Small intestine (tissue), 7 donors: ENCODE measurements at regions not wholly inside any gene's neighbourhood (a gene's known extent, or its start where the extent isn't known, plus 50 kb on each side); places are given as distances from the start of the nearest gene placed in this dataset.
A peak's percentile ranks its signal among the peaks of the same experiment; 100 is the strongest.
"Not testable (repeated sequence)": the region's sequence is repeated elsewhere in the genome, so short reads cannot be mapped to it uniquely, and the experiment has no call there.

Source experiments
- DNase-seq, 2 donors: peaks; one replicate each; pipeline versions ENCODE4 v3.0.0 to v3.0.0-alpha.2; 2013
- FAIRE-seq: peaks from 2 replicates; lab custom pipeline; 2012; peaks lifted over from hg19 to GRCh38; lab: Jason Lieb, UNC
- H3K27ac ChIP-seq, 3 donors: one replicate each; pipeline ENCODE4 v1.5.1; 2013; ENCODE audit warnings: low read length in 2 of 3, mild to moderate bottlenecking in 2 of 3, control low read depth in 1 of 3, inconsistent platforms in 1 of 3, low read depth in 1 of 3, moderate library complexity in 1 of 3
- H3K27me3 ChIP-seq, 3 donors: one replicate each; pipeline ENCODE4 v1.6.1; 2013; ENCODE audit warnings: low read length in 3 of 3, inconsistent platforms in 1 of 3; ENCODE audit not compliant: control insufficient read depth in 3 of 3, insufficient read depth in 3 of 3
- H3K36me3 ChIP-seq, 3 donors: one replicate each; pipeline ENCODE4 v1.6.1; 2013; ENCODE audit warnings: low read length in 3 of 3, inconsistent platforms in 1 of 3, low read depth in 1 of 3, mild to moderate bottlenecking in 1 of 3, moderate library complexity in 1 of 3; ENCODE audit not compliant: control insufficient read depth in 3 of 3, insufficient read depth in 2 of 3
- H3K4me1 ChIP-seq, 3 donors: one replicate each; pipeline ENCODE4 v1.6.1; 2013; ENCODE audit warnings: low read length in 2 of 3, inconsistent platforms in 1 of 3, low read depth in 1 of 3, mild to moderate bottlenecking in 1 of 3, moderate library complexity in 1 of 3; ENCODE audit not compliant: control insufficient read depth in 3 of 3, insufficient read depth in 2 of 3
- H3K4me3 ChIP-seq, 3 donors: one replicate each; pipeline ENCODE4 v1.5.1; 2013; ENCODE audit warnings: low read length in 3 of 3, control low read depth in 1 of 3, inconsistent platforms in 1 of 3, low read depth in 1 of 3, mild to moderate bottlenecking in 1 of 3, moderate library complexity in 1 of 3
- H3K9me3 ChIP-seq, 2 donors: one replicate each; pipeline ENCODE4 v1.6.1; 2013; ENCODE audit warnings: low read depth in 1 of 2, low read length in 1 of 2; ENCODE audit not compliant: control insufficient read depth in 2 of 2, insufficient read depth in 1 of 2
- WGBS, 3 donors: extraction: QIAGEN DNeasy Blood & Tissue Kit; methylation state at CpG; one replicate each; pipeline ENCODE4 v1.1.7; 2013; 5-methylcytosine and 5-hydroxymethylcytosine counted together
- donor health status: healthy with polysubstance abuse.
- donor health status: control.
- donor health status: control.
- donor health status: Bipolar disorder and iron deficiency.
- donor health status: healthy.

DNA sequence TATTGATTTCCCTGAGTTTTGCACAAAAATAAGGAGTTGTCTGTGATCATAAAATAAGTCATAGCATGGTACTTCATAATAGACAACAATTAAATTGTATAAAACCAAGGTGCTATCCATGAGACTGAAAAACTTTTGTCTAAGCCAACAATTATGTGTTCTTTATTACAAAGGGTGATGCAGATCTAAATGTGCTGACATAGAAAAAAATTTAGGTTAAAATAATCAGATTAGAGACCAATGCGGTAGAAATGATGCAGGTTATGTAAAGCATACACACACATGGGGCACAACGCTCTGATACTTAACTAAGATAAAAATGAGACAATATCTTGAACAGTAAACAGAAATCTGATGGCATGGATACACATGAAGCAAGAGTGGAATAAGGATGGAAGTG lies 113.3 kb downstream of the PWWP3B start:
- Histone ChIP-seq H3K27me3 (no peaks in the 10 kb centered on the region), H3K4me1 (no peaks in the 10 kb centered on the region), H3K4me3 (no peak overlapping the region), H3K36me3 (no peaks in the 10 kb centered on the region), H3K27ac (no peak overlapping the region), H3K9me3 (no peaks in the 10 kb centered on the region)
- no peak for FAIRE-seq
- 62 to 86% (median 71%) methylated on average over 2 of the region's 2 CpGs for WGBS, 3 donors
- DNase-seq: no peak

DNA sequence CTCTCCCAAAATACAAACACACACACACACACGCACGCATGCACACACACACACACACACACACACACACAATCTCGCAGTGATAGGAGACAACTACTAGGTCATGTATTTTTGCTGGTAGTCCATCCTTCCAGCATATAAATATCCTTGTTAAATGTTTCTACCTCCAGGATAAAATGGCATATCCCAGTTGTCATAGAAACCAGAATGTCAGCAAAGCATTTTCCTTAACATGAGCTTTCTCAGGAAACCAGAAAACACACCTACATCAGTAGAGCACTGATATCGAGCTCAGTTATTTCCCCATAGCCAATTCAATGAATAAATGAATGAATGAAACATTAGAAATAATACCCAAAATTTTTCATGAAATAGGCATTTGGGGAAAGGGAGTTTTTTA lies 115.7 kb downstream of the PWWP3B start:
- H3K9me3 ChIP-seq: no peaks in the 10 kb centered on the region
- no peak overlapping the region for H3K27ac ChIP-seq
- 71 to 84% (median 72%) methylated on average over 4 of the region's 4 CpGs for WGBS, 3 donors
- H3K4me1 ChIP-seq: no peaks in the 10 kb centered on the region
- FAIRE-seq (no peak), DNase-seq (no peak)
- no peaks in the 10 kb centered on the region for H3K27me3 ChIP-seq
- H3K36me3 ChIP-seq: no peaks in the 10 kb centered on the region
- H3K4me3 ChIP-seq: no peak overlapping the region

DNA sequence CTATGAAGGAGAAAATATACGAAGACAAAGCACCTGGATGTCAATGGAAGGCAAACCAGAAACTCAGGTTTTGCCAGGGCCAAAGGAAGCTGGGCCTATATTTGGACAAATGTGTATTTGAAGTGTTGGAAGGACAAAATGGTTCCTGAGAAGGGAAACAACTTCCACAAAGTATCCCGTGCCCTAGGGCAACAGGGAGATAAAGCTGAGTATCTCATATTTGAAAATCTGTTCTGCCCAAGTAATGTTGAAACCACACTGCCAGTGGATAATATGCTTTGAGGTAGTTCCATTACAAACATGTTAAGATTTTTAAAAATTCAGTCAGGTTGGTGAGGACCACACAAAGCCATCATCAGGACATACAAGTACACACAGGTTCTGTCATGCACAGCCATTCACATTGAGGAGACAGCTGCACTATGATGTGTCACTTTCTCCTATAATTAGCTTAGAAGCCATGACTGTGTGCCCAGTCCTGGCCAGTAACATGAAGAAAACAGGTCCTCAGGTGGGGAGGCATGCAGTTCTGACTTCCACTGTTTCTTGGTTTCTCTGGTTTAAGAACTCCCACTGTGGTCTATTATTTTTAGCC lies 116.4 kb downstream of the PWWP3B start:
- 45 to 61% (median 46%) methylated on average over 2 of the region's 2 CpGs for WGBS, 3 donors
- Histone ChIP-seq H3K36me3 (no peaks in the 10 kb centered on the region), H3K4me3 (no peak overlapping the region), H3K4me1 (no peaks in the 10 kb centered on the region), H3K9me3 (no peaks in the 10 kb centered on the region), H3K27ac (no peak overlapping the region), H3K27me3 (no peaks in the 10 kb centered on the region)
- FAIRE-seq (no peak), DNase-seq (no peak)

DNA sequence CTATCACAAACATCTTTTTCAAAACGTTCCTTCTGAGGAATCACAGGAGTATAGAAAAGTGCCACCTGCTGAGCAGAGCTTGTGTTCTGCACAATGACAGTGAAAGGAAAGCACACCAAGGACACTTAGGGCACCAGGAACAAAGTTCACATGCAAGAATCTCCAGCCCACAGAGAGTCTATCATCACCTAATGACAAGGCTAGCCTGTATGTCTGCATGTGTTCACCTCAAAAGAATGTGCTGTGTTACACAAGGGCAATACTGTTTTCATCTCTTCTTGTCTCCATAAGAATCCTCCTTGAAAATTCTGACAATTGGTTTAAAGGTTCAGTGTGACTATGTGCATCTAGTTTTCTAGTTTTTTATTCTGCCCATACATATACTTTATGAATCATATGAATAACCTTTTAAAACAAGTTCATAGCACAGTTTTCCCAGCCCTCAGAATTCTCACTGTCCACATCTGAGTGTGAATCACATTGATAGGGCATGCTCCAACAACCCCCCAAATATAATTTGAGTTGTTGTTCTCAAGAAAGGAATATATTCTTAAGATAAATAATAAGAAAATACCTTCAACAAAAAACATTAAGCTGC lies 118.0 kb downstream of the PWWP3B start:
- FAIRE-seq: no peak
- WGBS, 3 donors: 11 to 54% (median 17%) methylated on average over 1 of the region's 1 CpG
- H3K36me3 ChIP-seq: no peaks in the 10 kb centered on the region
- no peaks in the 10 kb centered on the region for H3K4me1 ChIP-seq
- H3K9me3 ChIP-seq: no peaks in the 10 kb centered on the region
- DNase-seq: peak in 1 of 2 donors; percentile 32
- H3K27ac ChIP-seq: no peak overlapping the region
- H3K27me3 ChIP-seq: no peaks in the 10 kb centered on the region
- no peak overlapping the region for H3K4me3 ChIP-seq

DNA sequence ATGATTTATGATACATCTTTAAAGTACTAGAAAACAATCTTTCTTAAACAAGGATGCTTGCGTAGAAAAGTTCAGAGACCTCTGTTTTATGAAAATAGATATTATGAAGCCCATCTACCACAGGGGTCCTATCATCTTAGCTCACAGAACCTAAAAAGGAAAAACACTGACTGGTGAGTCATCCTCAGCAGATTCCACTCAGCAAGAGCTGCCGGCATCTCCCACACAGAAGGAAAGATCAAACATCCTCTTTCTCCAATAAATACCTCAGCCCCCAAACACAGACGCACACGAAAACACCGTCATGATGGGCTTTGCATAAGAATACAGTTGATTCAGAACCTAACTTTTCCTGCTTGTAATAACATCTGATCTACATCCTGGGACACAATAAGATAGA lies 122.7 kb downstream of the PWWP3B start:
- H3K27ac ChIP-seq, H3K27me3 ChIP-seq, H3K9me3 ChIP-seq, H3K4me1 ChIP-seq, H3K4me3 ChIP-seq, DNase-seq, FAIRE-seq, H3K36me3 ChIP-seq: not testable (repeated sequence)
- no CpG with 5 or more reads among the region's 5 CpGs for WGBS, 3 donors

DNA sequence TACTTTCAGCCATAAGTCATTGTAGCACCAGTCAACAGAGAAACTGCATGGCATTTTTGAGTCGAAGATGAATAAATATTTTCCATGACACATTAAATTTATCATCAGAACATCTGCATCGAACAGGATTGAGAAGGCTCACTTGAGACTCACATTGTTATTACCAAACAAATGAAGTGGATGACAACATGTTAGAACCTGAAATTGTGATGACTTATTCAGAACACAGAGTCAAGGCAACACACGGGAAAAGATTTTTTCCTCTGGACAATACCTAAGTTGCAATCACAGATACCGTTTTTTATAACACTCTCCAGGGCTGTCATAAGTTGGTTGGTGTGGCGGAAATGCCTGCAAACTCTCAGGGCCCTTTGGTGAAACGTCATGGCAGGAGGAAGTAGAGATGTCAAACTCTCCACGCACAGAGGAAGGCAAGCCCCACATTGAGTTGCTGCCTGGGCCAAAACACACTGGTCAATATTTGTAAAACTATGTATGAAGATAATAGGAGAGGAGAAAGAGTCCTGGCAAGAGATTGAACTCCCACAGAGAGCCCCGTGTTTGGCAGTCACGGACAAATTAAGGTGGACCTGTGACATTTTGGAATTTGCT lies 123.8 kb downstream of the PWWP3B start:
- H3K9me3 ChIP-seq, H3K36me3 ChIP-seq, H3K4me3 ChIP-seq, H3K27ac ChIP-seq, FAIRE-seq, H3K27me3 ChIP-seq, H3K4me1 ChIP-seq, DNase-seq: not testable (repeated sequence)
- no CpG with 5 or more reads among the region's 9 CpGs for WGBS, 3 donors

DNA sequence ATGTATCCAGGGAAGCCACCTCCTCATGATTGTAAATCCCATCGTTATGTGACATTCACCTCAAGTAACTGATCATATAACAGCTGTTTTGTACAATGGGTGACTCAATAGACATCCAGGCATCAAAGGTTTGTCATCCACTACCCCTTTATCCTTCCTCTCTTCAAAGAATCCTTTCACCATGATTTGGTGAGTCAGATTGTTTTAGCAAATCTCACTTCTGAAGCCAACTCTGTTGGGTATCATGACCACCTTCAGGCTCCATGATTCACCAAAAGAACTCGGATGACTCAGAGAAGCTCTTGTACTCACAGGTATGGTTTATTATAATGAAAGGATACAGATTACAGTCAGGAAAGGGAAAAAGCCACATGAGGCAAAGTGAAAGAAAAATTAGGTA lies 132.1 kb downstream of the PWWP3B start:
- Histone ChIP-seq H3K4me3 (no peak overlapping the region), H3K36me3 (no peaks in the 10 kb centered on the region), H3K27me3 (no peaks in the 10 kb centered on the region), H3K4me1 (no peaks in the 10 kb centered on the region), H3K9me3 (no peaks in the 10 kb centered on the region), H3K27ac (no peak overlapping the region)
- DNase-seq (no peak), FAIRE-seq (no peak)
- WGBS, 3 donors: 58 to 76% (median 76%) methylated on average over 2 of the region's 2 CpGs

DNA sequence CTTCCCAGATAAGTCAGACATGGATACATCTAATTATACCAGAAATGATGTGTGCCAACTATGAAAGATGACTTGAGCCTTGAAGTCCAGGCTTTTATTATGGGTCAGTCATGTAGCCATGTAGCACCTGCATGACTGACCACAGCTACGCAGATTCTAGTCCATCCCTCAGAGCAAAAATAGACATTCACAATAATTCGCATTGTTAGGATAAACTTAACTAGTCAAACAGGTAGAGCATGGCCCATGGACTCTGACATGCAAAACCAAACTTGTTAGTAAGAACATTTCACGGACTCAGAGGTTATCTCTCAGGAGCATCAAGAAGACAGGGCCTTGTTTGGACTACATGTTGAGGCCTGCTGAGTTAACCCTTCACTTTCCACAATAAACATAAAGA lies 132.6 kb downstream of the PWWP3B start:
- no peak overlapping the region for H3K27ac ChIP-seq
- no peak overlapping the region for H3K4me3 ChIP-seq
- WGBS, 3 donors: 46 to 66% (median 53%) methylated on average over 3 of the region's 3 CpGs
- FAIRE-seq: no peak
- no peak for DNase-seq
- H3K27me3 ChIP-seq: no peaks in the 10 kb centered on the region
- H3K36me3 ChIP-seq: no peaks in the 10 kb centered on the region
- no peaks in the 10 kb centered on the region for H3K4me1 ChIP-seq
- no peaks in the 10 kb centered on the region for H3K9me3 ChIP-seq
